ENCODE measurements at regions not wholly inside any gene's neighbourhood (a gene's known extent, or its start where the extent isn't known, plus 50 kb on each side); places are given as distances from the start of the nearest gene placed in this dataset.

GRCh38 chrX:51395480-51395809 lies 62.8 kb downstream of the NUDT10 start:
- no peak for TF ChIP-seq CTCF (IDR thresholded peaks at IDR 0.05; ENCODE audit: insufficient read depth in 1 of 2, low read depth in 1 of 2, low read length in 1 of 2, severe bottlenecking in 1 of 2, unreplicated experiment in 1 of 2)
- DNase-seq: no peak
- no peak overlapping the region for H3K4me3 Mint-ChIP-seq (ENCODE audit: unreplicated experiment)
- H3K27me3 ChIP-seq (replicated peaks; ENCODE audit: control insufficient read depth, insufficient read depth, low read length): no peaks in the 10 kb centered on the region
- H3K9me3 Mint-ChIP-seq (ENCODE audit: unreplicated experiment): no peaks in the 10 kb centered on the region
- ChIA-PET POLR2A (no interaction called here), CTCF (no interaction called here)
- no TSS peak for BruUV-seq (replicated peaks)
- peaks cover 3% of the 10 kb centered on the region for H3K27me3 Mint-ChIP-seq (ENCODE audit: insufficient read depth, unreplicated experiment)
- H3K9me3 ChIP-seq: no peaks in the 10 kb centered on the region
- no peaks in the 10 kb centered on the region for H3K4me1 ChIP-seq
- intact Hi-C loops (cut with micrococcal nuclease; ENCODE audit: unreplicated experiment): no loop called here
- H3K36me3 Mint-ChIP-seq (ENCODE audit: insufficient read depth, unreplicated experiment): no peaks in the 10 kb centered on the region
- no peaks in the 10 kb centered on the region for H3K36me3 ChIP-seq (ENCODE audit: control insufficient read depth, insufficient read depth, low read length)
- H3K4me3 ChIP-seq (ENCODE audit: low read depth, low read length): no peak overlapping the region
- H3K4me1 Mint-ChIP-seq (ENCODE audit: low read depth, unreplicated experiment): no peaks in the 10 kb centered on the region
- no peak overlapping the region for H3K27ac Mint-ChIP-seq (ENCODE audit: unreplicated experiment)
